Natural killer cell (primary cell): ENCODE measurements at regions not wholly inside any gene's neighbourhood (a gene's known extent, or its start where the extent isn't known, plus 50 kb on each side); places are given as distances from the start of the nearest gene placed in this dataset.

Experiments used
- ATAC-seq, 3 donors: fragments of 150-1000 bp in 2 of 3; fragments of 200-7000 bp in 1 of 3; cut with Tn5 transposase; 1 replicate in 1 of 3; 2 replicates in 2 of 3; pipeline ENCODE4 v1.10.0; 2021; ENCODE audit warnings: mild to moderate bottlenecking in 2 of 3, moderate library complexity in 2 of 3
- DNase-seq, 2 donors: peaks; one replicate each; pipeline versions ENCODE4 v3.0.0 to v3.0.0-alpha.2; 2013 to 2021; ENCODE audit warnings: mixed read lengths in 1 of 2
- H3K27ac ChIP-seq: one replicate; pipeline ENCODE4 v1.5.1; 2013; ENCODE audit warnings: mild to moderate bottlenecking, low read length
- H3K27me3 ChIP-seq: one replicate; pipeline ENCODE4 v1.6.1; 2013; ENCODE audit warnings: low read length; ENCODE audit not compliant: control insufficient read depth, insufficient read depth
- H3K36me3 ChIP-seq: one replicate; pipeline ENCODE4 v1.6.1; 2013; ENCODE audit warnings: low read length; ENCODE audit not compliant: control insufficient read depth, insufficient read depth
- H3K4me1 ChIP-seq: one replicate; pipeline ENCODE4 v1.6.1; 2013; ENCODE audit warnings: low read length; ENCODE audit not compliant: control insufficient read depth, insufficient read depth
- H3K4me3 ChIP-seq: one replicate; pipeline ENCODE4 v1.5.1; 2013; ENCODE audit warnings: low read length
- H3K9me3 ChIP-seq: one replicate; pipeline ENCODE4 v1.6.1; 2013; ENCODE audit warnings: low read length; ENCODE audit not compliant: control insufficient read depth, insufficient read depth
- H3K27ac Mint-ChIP-seq, 2 donors: one replicate each; pipeline ENCODE4 v1.8.0; 2022; ENCODE audit warnings: mild to moderate bottlenecking in 2 of 2, mixed read lengths in 2 of 2, moderate library complexity in 1 of 2
- H3K27me3 Mint-ChIP-seq, 2 donors: one replicate each; pipeline ENCODE4 v1.8.0; 2022; ENCODE audit warnings: low read depth in 2 of 2, mixed read lengths in 2 of 2
- H3K36me3 Mint-ChIP-seq: one replicate; pipeline ENCODE4 v1.8.0; 2022; ENCODE audit warnings: mixed read lengths
- H3K4me1 Mint-ChIP-seq, 2 donors: one replicate each; pipeline ENCODE4 v1.8.0; 2022; ENCODE audit warnings: mixed read lengths in 2 of 2
- H3K4me3 Mint-ChIP-seq: one replicate; pipeline ENCODE4 v1.8.0; 2022; ENCODE audit warnings: mild to moderate bottlenecking, moderate library complexity, mixed read lengths
- H3K9me3 Mint-ChIP-seq, 2 donors: one replicate each; pipeline ENCODE4 v1.8.0; 2022; ENCODE audit warnings: mixed read lengths in 2 of 2
- WGBS: methylation state at CpG from one replicate; pipeline ENCODE4 v1.1.7; 2013; ENCODE audit warnings: missing lambda C conversion rate; ENCODE audit not compliant: insufficient coverage; 5-methylcytosine and 5-hydroxymethylcytosine counted together
- intact Hi-C: fragments of 100-400 bp; cut with micrococcal nuclease; formaldehyde crosslinking; loops from one replicate; pipeline ENCODE4 v1.14.2; 2022
- TF ChIP-seq, protein P1 (sequence below): fragments of 200-600 bp; IDR thresholded peaks from one replicate; pipeline ENCODE4 v1.8.0; 2022; ENCODE audit warnings: antibody characterized with exemption

- 79% methylated on average over 5 of the region's 5 CpGs for WGBS
- no peaks in the 10 kb centered on the region for H3K9me3 ChIP-seq
- no peaks in the 10 kb centered on the region for H3K36me3 ChIP-seq
- ATAC-seq (no peak), DNase-seq (no peak)
- H3K9me3 Mint-ChIP-seq, result no peaks in the 10 kb centered on the region
- intact Hi-C loops, result no loop called here
- no peak overlapping the region for H3K4me3 Mint-ChIP-seq
- H3K27ac ChIP-seq, result no peak overlapping the region
- H3K4me1 ChIP-seq, result no peaks in the 10 kb centered on the region
- H3K4me1 Mint-ChIP-seq, result no peaks in the 10 kb centered on the region
- TF ChIP-seq, protein P1, sequence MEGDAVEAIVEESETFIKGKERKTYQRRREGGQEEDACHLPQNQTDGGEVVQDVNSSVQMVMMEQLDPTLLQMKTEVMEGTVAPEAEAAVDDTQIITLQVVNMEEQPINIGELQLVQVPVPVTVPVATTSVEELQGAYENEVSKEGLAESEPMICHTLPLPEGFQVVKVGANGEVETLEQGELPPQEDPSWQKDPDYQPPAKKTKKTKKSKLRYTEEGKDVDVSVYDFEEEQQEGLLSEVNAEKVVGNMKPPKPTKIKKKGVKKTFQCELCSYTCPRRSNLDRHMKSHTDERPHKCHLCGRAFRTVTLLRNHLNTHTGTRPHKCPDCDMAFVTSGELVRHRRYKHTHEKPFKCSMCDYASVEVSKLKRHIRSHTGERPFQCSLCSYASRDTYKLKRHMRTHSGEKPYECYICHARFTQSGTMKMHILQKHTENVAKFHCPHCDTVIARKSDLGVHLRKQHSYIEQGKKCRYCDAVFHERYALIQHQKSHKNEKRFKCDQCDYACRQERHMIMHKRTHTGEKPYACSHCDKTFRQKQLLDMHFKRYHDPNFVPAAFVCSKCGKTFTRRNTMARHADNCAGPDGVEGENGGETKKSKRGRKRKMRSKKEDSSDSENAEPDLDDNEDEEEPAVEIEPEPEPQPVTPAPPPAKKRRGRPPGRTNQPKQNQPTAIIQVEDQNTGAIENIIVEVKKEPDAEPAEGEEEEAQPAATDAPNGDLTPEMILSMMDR, result no peak
- no peaks in the 10 kb centered on the region for H3K27me3 ChIP-seq
- H3K4me3 ChIP-seq, result no peak overlapping the region
- H3K36me3 Mint-ChIP-seq, result no peaks in the 10 kb centered on the region
- no peak overlapping the region for H3K27ac Mint-ChIP-seq
- H3K27me3 Mint-ChIP-seq, result peaks cover 10 to 29% of the 10 kb centered on the region in 2 donors
Observed at GRCh38 chr5:112653638-112654205, 84.0 kb upstream of the APC start.

- Mint-ChIP-seq H3K4me3 (no peak overlapping the region), H3K36me3 (peaks cover 5% of the 10 kb centered on the region), H3K9me3 (peaks cover 3 to 6% of the 10 kb centered on the region in 2 donors), H3K27me3 (peaks cover 13 to 34% of the 10 kb centered on the region in 2 donors), H3K4me1 (no peaks in the 10 kb centered on the region), H3K27ac (no peak overlapping the region)
- H3K27me3 ChIP-seq, result no peaks in the 10 kb centered on the region
- WGBS, result 93% methylated on average over 6 of the region's 6 CpGs
- no peak overlapping the region for H3K27ac ChIP-seq
- no peaks in the 10 kb centered on the region for H3K9me3 ChIP-seq
- DNase-seq, result no peak
- TF ChIP-seq, protein P1, result no peak
- intact Hi-C loops, result no loop called here
- ATAC-seq, result no peak
- H3K4me3 ChIP-seq, result no peak overlapping the region
- H3K4me1 ChIP-seq, result no peaks in the 10 kb centered on the region
- H3K36me3 ChIP-seq, result no peaks in the 10 kb centered on the region
Observed at GRCh38 chr5:112655513-112655912, 82.2 kb upstream of the APC start.

GRCh38 chr5:112656451-112656850 lies 81.2 kb upstream of the APC start:
- no peaks in the 10 kb centered on the region for H3K36me3 ChIP-seq
- no peaks in the 10 kb centered on the region for H3K4me1 Mint-ChIP-seq
- intact Hi-C loops, result no loop called here
- H3K4me3 Mint-ChIP-seq, result no peak overlapping the region
- WGBS, result 94% methylated on average over 1 of the region's 2 CpGs
- H3K9me3 Mint-ChIP-seq, result peaks cover 7 to 9% of the 10 kb centered on the region in 2 donors
- no peaks in the 10 kb centered on the region for H3K9me3 ChIP-seq
- no peak overlapping the region for H3K27ac ChIP-seq
- TF ChIP-seq, protein P1, result no peak
- H3K27me3 ChIP-seq, result no peaks in the 10 kb centered on the region
- no peak overlapping the region for H3K4me3 ChIP-seq
- ATAC-seq (no peak), DNase-seq (no peak)
- peaks cover 12% of the 10 kb centered on the region for H3K36me3 Mint-ChIP-seq
- H3K27me3 Mint-ChIP-seq, result peaks cover 22 to 42% of the 10 kb centered on the region in 2 donors
- H3K4me1 ChIP-seq, result no peaks in the 10 kb centered on the region
- H3K27ac Mint-ChIP-seq, result no peak overlapping the region

GRCh38 chr5:112657804-112658203 lies 79.9 kb upstream of the APC start:
- no peak for ATAC-seq
- TF ChIP-seq, protein P1, result no peak
- H3K36me3 ChIP-seq, result no peaks in the 10 kb centered on the region
- Mint-ChIP-seq H3K4me3 (no peak overlapping the region), H3K4me1 (no peaks in the 10 kb centered on the region), H3K9me3 (peaks cover 7 to 9% of the 10 kb centered on the region in 2 donors), H3K27me3 (peaks cover 22 to 47% of the 10 kb centered on the region in 2 donors), H3K27ac (no peak overlapping the region), H3K36me3 (peaks cover 12% of the 10 kb centered on the region)
- H3K27me3 ChIP-seq, result no peaks in the 10 kb centered on the region
- no peak for DNase-seq
- intact Hi-C loops, result no loop called here
- no peaks in the 10 kb centered on the region for H3K4me1 ChIP-seq
- no peak overlapping the region for H3K27ac ChIP-seq
- no peak overlapping the region for H3K4me3 ChIP-seq
- 89% methylated on average over 3 of the region's 3 CpGs for WGBS
- no peaks in the 10 kb centered on the region for H3K9me3 ChIP-seq
